HG02973 (cell line): ENCODE measurements at regions not wholly inside any gene's neighbourhood (a gene's known extent, or its start where the extent isn't known, plus 50 kb on each side); places are given as distances from the start of the nearest gene placed in this dataset.
A peak's percentile ranks its signal among the peaks of the same experiment; 100 is the strongest.

Experiments used
- ATAC-seq: cut with Tn5 transposase; IDR thresholded peaks from one replicate; pipeline ENCODE4 v1.9.1; 2021; ENCODE audit warnings: moderate library complexity; ENCODE audit not compliant: unreplicated experiment

DNA sequence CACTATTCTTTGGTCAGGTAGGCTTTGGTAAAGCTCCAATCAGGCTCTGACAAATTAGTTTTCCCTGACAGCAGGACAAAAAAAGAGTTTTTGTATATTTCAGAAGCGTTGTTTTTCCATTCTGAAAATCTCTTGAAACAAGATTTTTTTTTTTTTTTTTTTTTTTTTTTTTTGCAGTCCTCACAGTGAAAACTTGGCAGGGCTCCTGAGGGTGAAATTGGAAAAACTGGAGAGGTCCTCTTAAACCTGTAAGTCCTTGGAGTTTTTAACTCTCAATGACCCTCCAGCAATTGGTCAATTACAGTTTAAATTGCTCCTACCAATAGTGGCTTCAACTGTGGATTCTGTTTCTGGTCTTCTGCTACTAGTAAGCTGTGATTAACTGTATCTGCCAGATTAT lies 244.5 kb upstream of the PKDCC start:
- ATAC-seq, result no peak

DNA sequence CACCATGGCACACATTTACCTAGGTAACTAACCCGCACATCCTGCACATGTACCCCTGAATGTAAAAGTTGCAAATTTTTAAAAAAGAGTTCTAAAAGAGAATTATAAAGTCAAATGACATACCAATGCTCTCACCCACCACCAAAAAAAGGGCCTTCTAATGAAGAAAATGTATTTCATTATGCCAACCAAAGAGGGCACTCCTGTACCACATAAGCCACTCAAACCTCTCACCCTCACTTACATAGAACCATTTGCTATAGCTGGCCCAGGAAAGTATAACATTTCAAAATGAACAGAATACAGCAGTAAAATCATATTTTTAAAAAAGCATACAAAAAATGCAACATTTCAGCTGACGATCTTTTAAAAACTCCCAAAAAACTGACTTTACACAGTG lies 241.5 kb upstream of the PKDCC start:
- no peak for ATAC-seq

DNA sequence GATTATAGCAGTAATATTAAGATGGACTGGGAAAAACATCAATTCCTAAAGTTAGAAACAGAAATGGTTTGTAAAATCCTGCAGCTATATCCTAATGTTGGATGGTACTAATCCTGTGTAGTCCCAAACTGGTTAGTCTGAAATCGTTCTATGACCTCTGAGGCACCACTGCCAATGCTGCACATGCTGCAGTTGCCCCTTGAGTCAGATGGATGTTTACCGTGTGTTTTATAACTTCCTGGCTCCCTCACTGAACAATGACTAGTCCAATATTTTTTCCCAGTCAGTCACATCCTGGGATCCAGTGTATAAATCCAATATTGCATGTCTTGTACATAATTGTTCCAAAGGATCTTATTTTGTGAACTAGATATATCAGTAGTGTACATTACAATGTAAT lies 226.7 kb upstream of the PKDCC start:
- ATAC-seq, result no peak

DNA sequence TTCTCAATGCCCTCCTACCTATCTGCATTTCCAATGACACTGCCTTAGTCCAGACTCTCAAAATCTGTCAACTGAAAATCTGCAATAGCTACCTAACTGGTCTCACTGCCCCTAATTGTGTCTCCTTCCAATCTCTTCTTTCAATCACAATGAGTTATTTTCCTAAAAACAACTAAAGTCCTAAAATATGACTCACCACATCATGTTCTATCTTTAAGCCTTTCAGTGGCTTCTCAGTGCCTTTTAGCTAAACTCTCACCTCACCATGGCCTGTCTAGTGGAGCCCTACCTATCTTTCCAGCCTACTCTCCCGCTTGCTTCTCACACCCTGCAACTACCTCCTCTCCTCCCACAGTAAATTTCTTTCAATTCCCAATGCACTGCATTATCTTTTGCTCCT lies 220.9 kb upstream of the PKDCC start:
- ATAC-seq, result no peak

DNA sequence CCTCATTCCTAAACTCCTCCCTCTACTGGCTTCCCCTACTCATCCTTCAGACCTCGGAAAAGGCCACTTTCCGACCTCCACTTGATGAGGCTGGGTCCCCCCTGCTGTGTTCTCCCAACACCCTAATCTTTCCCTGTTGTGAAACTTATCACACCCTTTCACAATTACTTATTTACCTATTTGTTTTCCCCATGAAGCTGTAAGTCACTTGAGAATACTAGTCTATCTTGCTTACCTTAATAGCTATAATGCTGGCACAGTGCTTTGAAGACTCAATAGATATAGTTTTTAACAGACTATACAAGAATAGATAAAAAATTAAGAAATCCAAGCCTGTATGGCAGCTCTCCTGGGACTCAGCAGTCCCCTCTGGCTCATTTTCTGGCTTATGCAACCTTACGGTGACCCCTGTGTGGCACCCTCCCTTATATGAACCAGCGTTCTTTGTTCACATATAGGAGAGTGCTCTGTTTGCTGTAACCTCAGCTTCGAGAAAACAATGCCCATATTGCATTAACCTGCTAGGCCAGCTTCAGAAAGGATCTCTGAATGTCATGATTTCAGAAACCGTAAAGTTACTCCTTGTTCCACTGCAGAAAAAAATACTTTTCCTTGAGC lies 220.4 kb upstream of the PKDCC start:
- ATAC-seq, result no peak

DNA sequence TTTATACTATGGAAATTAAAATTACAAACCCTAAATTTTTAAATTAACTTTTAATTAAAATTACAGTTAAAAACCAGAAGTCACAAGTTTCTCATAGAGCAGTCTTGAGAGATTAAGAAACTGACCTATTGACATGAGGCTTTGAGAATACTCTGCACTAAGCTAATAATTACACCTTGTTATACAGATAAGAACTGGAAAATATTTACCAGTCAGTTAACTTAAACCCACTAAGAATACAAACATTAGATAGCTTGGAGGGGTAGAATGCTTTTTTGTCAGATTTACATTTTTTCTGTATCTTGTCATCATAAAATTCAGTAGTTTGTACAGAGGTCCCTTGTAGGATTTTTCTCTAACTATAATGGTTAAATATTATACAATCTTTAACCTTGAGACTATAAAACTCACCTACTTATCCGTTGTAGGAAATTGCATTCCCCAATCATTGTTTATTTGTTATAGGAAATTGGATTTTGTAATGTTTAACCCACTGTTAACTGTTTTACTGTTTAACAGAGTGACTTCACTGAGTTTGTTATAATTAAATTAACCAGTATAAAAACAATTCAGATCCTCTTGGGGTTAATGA lies 219.7 kb upstream of the PKDCC start:
- no peak for ATAC-seq

DNA sequence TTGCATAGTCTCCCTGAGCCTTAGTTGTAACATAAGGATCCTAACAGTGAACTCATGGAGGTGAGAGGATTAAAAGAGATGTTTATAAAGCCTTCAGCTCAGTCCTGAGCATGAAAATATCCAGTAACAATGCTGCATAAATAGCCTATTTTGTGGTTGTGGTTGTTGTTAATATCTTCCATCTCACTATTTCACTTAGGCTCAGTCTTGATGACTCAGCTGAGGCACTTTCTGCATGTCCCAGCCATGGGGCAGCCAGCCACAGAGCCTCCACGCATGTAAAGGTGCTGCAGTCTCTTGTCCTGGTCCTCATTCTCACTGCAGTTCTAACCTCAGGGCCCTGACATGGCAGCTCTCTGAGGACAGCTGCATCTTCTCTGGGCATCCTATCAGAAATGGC lies 218.8 kb upstream of the PKDCC start:
- no peak for ATAC-seq

DNA sequence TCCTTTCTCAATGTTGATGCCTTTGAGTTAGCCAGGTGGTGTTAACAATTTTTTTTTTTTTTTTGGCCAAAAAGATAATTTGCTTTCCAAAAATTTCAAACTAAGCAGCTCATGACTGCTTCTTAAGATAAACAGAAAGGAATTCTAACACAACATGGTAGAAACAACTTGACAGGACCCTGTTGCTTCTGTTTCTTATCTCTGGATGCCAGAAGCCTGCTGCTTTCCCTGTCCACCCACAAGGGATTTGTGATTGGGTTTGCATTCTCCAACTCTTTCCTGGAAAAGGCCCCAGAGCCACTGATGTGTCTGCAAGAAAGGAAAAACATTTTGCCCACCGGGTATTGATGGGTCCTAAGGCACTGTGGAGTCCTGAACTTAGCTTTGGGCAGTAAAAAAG lies 217.2 kb upstream of the PKDCC start:
- ATAC-seq, result no peak

DNA sequence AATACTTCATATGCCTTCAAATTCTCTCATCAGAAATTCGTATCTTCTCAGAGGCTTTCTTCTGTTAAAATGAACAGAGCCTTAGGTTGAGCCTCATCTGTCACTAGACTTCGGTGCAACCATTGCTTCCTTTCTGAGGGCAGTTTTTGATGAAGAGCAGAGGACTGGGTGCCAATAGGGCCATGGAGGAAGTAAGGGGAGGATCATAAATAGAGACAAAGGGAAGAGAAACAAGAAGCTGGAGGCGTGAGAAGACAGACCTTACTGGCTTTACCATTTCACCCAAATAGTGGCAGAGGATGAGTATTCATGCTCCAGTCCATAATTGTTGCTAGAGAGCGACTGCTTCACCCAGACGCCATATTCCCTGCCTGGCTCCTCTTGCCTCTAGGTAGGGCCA lies 215.6 kb upstream of the PKDCC start:
- no peak for ATAC-seq

DNA sequence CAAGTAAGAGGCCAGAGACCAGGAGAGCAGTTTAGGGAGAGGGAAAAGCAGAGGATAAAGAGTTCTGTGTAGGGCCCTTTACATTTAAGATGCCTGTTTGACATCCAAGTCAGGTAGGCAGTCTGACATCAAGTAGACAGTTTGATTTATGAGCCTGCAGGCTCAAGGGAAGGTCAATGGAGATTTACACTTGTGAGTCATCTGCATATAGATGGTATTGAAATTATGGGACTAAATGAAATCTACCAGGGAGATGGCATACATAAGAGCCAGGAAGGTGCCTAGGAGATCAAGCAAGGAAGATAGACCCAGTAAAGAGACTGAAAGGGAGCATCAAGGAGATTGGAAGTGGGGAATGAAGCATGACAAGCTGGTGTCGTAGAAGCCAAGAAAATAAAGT lies 212.4 kb upstream of the PKDCC start:
- no peak for ATAC-seq

DNA sequence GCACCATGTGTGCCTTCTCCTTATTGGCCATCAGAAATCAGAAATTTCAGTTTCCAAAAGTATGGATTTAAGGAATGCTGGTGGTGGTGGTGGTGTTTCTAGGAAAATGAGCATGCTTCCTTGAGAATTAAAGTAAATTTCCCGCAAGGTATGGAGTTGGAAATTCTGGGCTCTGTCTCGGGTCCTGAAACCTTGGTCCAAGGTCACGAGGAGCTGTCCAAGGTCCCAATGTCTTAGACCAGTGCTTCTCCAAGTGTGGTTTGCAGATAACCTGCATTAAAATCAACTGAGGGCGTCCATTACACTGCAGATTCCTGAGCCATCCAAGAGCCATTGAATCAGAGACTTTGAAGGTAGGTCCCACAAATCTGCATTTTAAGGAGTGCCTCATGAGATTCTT lies 210.9 kb upstream of the PKDCC start:
- ATAC-seq, result no peak

DNA sequence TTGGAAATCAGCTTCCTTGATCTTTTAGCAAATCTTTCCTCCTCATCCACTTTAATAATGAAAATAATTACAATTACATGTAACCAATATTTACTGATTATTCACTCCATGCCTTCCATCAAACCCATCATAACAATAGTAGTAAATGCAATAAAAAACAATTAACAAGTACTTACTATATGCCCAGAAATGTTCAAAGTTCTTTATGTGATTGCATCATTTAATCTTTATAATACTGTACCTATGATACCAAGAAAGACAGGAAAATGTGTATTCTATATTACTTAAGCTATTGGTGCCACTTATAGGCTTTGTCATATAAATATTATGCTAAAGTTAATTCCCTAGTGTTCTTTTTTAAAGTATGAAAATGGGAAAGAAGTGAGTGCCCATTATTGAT lies 210.2 kb upstream of the PKDCC start:
- ATAC-seq, result no peak

DNA sequence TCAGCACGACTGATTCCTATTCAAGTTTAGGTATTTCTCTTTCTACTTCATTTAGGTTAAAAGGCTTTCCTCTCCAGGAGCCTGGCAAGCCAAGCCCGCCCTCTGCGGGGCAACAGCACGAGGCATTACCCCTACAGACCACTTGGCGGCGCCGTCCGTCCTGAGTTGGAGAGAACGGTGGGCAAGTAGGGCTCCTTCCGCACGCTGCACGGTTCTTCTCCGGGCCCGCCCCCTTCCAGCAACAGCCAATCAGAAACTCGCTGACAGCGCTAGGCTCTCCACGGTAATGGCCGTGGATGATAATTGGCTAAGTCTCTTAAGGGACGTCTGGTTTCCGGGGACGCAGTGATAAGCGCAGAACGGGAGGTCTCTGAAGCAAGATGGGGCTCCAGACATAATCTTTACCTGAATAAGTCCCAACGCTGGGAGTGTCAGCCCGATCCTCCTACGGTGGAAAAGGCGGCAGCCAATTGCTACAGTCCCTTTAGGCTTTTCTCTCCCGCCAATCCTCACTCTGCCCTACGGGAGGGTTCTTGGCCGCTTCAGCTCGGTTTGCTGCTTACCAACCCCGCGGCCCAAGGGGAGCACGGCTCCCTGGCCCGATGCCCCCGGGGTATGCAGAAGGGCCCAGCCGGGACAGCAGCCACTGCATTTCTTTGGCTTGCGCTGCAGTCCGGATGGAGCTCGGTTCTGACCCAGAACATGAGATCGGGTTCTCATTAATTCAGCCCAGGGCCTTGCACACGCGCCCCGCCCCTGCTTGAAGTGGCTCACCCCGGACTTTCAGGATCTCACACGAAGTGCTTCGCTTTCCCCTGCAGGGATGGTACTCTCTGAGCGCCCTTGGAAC lies 206.9 kb upstream of the PKDCC start:
- peak; percentile 100 for ATAC-seq

DNA sequence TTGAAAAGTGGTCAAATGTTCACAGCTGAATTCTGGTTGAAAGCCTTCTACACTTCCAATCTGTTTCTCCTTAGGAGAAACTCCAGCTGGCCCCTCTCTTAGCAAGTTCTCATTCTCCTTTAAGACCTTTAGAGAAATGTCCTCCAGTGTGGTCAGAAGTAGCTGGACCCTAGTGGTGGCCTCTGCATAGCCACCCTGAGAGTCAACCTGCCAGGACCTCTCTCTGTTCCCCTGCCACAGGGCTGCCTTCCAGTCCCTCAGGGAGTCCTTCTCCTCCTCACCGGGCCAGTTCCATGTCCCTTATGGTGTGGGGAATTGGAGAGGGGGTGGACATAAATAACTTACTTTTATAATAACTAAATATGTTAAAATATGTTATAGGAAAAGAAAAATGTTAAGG lies 200.9 kb upstream of the PKDCC start:
- no peak for ATAC-seq

DNA sequence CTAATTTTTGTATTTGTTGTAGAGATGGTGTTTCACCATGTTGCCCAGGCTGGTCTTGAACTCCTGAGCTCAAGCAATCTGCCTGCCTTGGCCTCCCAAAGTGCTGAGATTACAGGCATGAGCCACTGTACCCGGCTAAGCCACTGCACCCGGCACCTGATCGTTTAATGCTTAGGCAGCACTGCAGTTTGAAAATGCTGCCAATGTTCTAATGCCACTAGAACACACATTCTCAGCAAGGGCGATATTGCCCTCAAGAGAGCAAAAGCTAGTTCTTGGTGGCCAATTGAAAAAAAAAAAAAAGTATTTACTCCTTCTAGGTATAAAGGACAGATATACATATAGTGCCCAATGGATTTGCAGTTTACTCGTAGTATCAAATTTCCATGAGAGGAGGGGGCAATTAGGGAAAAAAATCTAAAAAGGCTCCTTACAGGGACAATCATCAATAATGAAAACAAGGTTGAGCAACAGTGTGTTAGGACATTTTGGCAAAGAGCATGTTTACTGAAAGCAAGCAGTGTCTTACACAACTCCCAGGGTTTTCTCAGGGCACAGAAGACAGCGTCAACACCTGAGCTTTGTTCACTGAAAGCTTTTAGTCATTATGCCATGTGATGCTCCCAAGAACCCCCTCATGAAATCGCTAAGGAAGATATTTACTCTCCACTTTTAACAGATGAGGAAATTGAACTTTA lies 199.9 kb upstream of the PKDCC start:
- ATAC-seq, result no peak

DNA sequence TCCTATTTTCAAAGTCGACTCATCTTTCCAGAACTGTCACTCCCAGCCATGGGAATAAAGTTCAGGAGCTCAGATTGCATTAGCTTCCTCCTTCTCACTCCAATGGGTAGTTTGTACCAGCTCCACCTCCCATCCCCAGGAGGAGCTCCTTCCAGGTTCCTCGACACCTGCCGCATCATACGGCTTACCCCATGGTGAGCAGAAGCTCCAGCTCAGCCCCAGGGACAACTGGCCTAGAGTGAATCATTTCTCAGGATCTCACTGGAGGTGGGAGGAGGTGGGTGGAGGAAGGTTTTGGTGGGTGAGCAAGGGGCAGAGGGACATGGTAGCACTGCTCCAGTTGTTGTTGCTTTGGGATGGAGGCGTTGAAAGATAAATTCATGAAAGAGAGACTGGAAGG lies 196.3 kb upstream of the PKDCC start:
- no peak for ATAC-seq

DNA sequence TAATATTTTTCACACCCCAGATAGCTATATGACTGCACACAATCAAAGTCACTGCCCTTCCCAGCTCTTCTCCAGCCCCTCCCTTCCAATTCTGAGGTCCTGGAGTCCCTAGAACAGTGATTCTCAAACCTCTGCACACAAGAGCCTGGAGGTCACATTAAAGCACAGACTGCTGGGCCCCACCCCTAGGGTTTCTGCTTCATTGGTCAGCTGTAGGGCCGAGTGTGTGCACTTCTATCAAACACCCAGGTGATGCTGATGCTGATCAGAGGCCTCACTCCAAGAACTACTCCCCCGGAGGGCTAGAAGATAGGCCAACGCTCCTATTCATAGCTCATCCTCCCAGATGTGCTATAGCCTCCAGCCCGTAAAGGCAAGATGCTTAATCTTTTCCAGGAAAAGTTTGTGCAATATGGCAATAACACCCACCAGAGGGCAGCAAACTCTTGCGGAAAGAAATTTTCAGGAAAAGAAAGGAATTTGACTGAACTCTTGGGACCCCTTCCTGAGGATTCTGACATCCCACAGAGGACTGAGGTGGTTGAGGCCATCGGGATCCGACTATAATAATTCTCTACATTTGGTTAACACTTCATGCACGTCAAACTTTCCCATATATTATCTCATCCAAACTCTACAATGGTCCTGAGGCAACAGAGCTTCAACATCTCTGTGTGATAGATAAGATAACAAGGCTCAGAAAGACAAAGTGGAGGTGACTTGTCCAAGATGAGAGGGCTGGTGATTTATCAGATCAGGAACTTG lies 194.2 kb upstream of the PKDCC start:
- ATAC-seq, result no peak

DNA sequence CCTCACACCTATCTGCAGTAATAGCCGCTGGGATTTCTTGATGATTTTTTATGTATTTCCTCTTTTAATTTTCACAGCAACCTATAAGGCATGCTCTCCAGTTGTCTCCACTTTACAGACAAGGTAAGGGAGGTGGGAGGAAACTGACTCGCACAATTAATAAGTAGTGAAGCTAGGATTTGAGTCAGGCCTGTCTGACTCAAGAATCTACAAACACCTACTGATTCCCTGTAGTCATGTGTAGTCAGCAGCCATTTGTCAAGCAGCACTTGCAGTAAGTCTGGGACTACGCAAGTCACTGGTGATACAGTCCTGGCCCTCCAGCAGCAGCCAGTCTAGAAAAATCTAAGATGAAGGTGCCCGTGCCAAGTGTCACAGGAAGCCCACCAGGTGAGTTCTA lies 193.6 kb upstream of the PKDCC start:
- ATAC-seq, result no peak

DNA sequence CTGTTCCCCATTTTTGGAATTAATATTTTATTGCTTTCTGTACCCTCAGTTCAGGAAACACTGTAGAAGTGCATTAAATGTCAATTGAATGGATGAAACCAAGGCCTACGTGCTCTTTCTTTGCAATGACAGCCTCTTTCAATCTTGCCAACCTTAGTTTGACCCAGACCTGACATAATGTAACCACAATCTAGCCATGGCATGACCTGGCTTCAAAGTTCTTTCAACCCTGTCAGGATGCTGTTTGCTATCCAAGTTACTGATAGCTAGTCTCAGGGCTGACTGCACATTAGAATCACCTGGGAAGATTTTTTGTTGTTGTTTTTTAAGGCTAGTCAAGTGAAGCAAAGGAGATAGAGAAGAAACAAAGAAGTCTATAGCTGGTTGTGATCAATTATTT lies 190.9 kb upstream of the PKDCC start:
- no peak for ATAC-seq

DNA sequence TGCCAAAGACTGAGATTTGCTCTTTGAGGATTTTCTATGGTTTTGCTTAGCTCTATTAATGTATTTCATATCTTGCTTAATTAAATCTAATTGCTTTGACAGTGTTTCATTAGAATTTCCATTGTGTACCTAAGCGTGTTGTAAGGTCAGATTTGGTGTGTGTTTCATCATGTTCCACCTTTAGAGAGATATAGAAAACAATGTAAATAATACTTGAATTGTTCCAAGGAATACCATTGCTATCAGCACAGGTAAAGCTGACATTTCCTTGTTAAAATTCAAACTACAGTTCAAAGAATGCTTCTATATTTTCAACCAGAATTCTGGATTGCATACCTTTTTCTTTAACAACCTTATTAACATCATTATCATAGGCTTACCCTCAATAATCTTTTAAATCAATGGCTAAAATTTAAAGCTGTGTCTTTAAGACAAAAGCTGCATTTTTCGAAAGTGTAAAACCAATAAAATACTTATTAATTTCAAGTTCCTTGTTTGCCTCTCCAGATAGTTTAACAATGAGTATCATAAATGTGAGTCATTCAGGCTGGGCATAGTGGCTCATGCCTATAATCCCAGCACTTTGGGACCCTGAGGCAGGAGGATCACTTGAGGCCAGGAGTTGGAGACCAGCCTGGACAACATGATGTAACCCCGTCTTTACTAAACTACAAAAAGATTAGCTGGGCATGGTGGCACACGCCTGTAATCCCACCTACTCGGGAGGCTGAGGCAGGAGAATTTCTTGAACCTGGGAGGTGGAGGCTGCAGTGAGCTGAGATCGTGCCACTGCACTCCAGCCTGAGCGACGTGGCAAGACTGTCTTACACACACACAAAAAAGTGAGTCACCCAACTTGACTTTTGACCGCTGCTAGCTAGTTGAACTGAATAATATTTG lies 188.0 kb upstream of the PKDCC start:
- no peak for ATAC-seq
